CD8-positive, alpha-beta memory T cell (primary cell): ENCODE measurements at regions not wholly inside any gene's neighbourhood (a gene's known extent, or its start where the extent isn't known, plus 50 kb on each side); places are given as distances from the start of the nearest gene placed in this dataset.

ENCODE experiments used
- CTCF ChIA-PET: fragments of 350-600 bp; sonication (Branson Sonifier 250); formaldehyde crosslinking; loops from one replicate; lab custom pipeline; 2021; ENCODE audit warnings: antibody characterized with exemption; lab: Charles Lee
- POLR2A ChIA-PET: fragments of 350-600 bp; sonication (Branson Sonifier 250); formaldehyde crosslinking; loops from one replicate; lab custom pipeline; 2021; ENCODE audit warnings: antibody characterized with exemption; lab: Charles Lee
- DNase-seq, 5 donors: peaks; one replicate each; pipeline versions ENCODE4 v3.0.0 to v3.0.0-alpha.2; 2020 to 2022; ENCODE audit warnings: mixed read lengths in 1 of 5
- H3K27ac ChIP-seq: one replicate; pipeline ENCODE4 v1.7.0; 2013; ENCODE audit warnings: low read depth, mild to moderate bottlenecking, low read length, moderate library complexity
- H3K27me3 ChIP-seq: 2 replicates; pipeline ENCODE4 v1.7.0; 2013; ENCODE audit warnings: low read length, mild to moderate bottlenecking; ENCODE audit not compliant: insufficient read depth, poor library complexity, severe bottlenecking
- H3K36me3 ChIP-seq: 2 replicates; pipeline ENCODE4 v1.7.0; 2013; ENCODE audit warnings: mild to moderate bottlenecking, low read length, moderate library complexity; ENCODE audit not compliant: insufficient read depth
- H3K4me1 ChIP-seq: 2 replicates; pipeline ENCODE4 v1.7.0; 2013; ENCODE audit warnings: mild to moderate bottlenecking, low read length, moderate library complexity; ENCODE audit not compliant: insufficient read depth
- H3K4me3 ChIP-seq: 2 replicates; pipeline ENCODE4 v1.7.0; 2013; ENCODE audit warnings: mild to moderate bottlenecking, low read length
- H3K9me3 ChIP-seq: 2 replicates; pipeline ENCODE4 v1.7.0; 2013; ENCODE audit warnings: mild to moderate bottlenecking, low read length
- H3K27ac Mint-ChIP-seq, 8 donors: one replicate each; pipeline ENCODE4 v1.8.0; 2020 to 2021; ENCODE audit warnings: mixed read lengths in 8 of 8, mild to moderate bottlenecking in 6 of 8, inconsistent platforms in 3 of 8, moderate library complexity in 3 of 8
- H3K27me3 Mint-ChIP-seq, 2 donors: one replicate each; pipeline ENCODE4 v1.8.0; 2020 to 2021; ENCODE audit warnings: mixed read lengths in 2 of 2, mild to moderate bottlenecking in 1 of 2, moderate library complexity in 1 of 2
- H3K36me3 Mint-ChIP-seq, 3 donors: one replicate each; pipeline ENCODE4 v1.8.0; 2020 to 2021; ENCODE audit warnings: mixed read lengths in 3 of 3, inconsistent platforms in 1 of 3, mild to moderate bottlenecking in 1 of 3
- H3K4me1 Mint-ChIP-seq, 3 donors: one replicate each; pipeline ENCODE4 v1.8.0; 2020 to 2021; ENCODE audit warnings: mixed read lengths in 3 of 3, inconsistent platforms in 1 of 3, mild to moderate bottlenecking in 1 of 3
- H3K4me3 Mint-ChIP-seq, 7 donors: one replicate each; pipeline ENCODE4 v1.8.0; 2020 to 2021; ENCODE audit warnings: mixed read lengths in 7 of 7, mild to moderate bottlenecking in 6 of 7, moderate library complexity in 4 of 7, inconsistent platforms in 2 of 7
- H3K9me3 Mint-ChIP-seq, 5 donors: one replicate each; pipeline ENCODE4 v1.8.0; 2020 to 2022; ENCODE audit warnings: mixed read lengths in 5 of 5, mild to moderate bottlenecking in 3 of 5, moderate library complexity in 2 of 5, inconsistent platforms in 1 of 5

DNA sequence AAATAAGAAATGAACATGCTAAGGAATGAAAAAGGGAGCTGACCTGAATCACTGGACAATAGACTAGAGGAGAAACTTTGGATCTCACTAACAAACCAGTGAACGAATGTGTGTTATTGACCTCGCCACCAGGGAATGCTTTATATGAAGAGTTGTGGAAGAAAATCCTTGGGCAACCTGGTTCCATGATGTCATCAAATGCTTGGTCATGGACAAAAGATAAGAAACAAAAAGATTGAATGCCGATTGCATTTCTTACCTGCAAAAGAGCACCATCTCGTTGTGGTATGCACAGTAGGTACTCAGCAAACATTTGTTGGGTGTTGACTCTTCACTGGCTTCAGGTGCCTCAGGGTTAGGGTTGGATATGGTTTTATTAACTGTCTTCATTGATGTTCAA, 165.2 kb upstream of the TSHZ2 start:
- Mint-ChIP-seq H3K4me3 (no peak overlapping the region), H3K9me3 (peaks cover 0 to 1% (median 0%) of the 10 kb centered on the region in 5 donors), H3K4me1 (no peaks in the 10 kb centered on the region), H3K27ac (no peak overlapping the region), H3K27me3 (peaks cover 4 to 47% of the 10 kb centered on the region in 2 donors), H3K36me3 (no peaks in the 10 kb centered on the region)
- Histone ChIP-seq H3K27ac (no peak overlapping the region), H3K4me3 (no peak overlapping the region), H3K27me3 (no peaks in the 10 kb centered on the region), H3K36me3 (no peaks in the 10 kb centered on the region), H3K9me3 (no peaks in the 10 kb centered on the region), H3K4me1 (no peaks in the 10 kb centered on the region)
- no peak for DNase-seq
- ChIA-PET POLR2A (no interaction called here), CTCF (no interaction called here)

DNA sequence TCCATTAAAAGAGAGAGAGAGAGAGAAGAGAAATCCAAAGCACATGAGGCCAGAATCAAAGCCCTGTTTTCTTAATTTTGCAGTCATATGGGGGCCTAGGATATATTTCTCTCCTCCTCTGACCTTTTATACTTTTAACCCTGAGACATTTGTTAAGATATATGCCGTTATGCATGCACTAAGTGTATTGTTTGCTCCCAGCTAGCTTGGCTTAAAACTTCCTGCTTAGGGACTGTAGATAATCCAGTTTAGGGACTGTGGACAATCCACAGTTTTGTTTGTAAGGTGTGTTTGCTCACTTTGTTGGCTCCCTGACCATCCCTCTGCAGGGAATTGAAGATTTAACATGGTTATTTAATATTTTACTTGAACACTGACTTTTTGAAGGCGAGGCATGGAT, 166.3 kb upstream of the TSHZ2 start:
- peaks cover 0 to 1% (median 0%) of the 10 kb centered on the region in 5 donors for H3K9me3 Mint-ChIP-seq
- POLR2A ChIA-PET = no interaction called here
- H3K36me3 ChIP-seq = no peaks in the 10 kb centered on the region

DNA sequence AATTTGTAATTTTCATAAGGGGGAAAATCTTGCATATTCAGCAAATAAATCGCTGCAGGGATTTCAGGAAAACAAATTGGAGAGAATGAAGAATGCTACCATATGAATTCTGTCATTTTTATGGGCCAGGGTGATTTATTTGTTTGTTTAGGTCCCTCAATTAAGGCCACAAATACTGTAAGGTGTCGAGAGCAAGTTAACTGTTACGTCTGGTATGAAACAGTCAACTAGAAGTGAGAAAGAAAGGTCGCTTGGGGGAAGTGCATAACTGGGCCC, 166.9 kb upstream of the TSHZ2 start:
- H3K27me3 Mint-ChIP-seq = peaks cover 4 to 40% of the 10 kb centered on the region in 2 donors
- no peaks in the 10 kb centered on the region for H3K36me3 Mint-ChIP-seq
- no peaks in the 10 kb centered on the region for H3K36me3 ChIP-seq
- H3K4me3 ChIP-seq = no peak overlapping the region
- ChIA-PET CTCF (no interaction called here), POLR2A (no interaction called here)
- H3K4me1 Mint-ChIP-seq = no peaks in the 10 kb centered on the region
- H3K27ac Mint-ChIP-seq = no peak overlapping the region
- no peaks in the 10 kb centered on the region for H3K4me1 ChIP-seq
- no peak overlapping the region for H3K4me3 Mint-ChIP-seq
- no peak for DNase-seq
- H3K27ac ChIP-seq = no peak overlapping the region
- no peaks in the 10 kb centered on the region for H3K9me3 ChIP-seq
- H3K9me3 Mint-ChIP-seq = peaks cover 0 to 1% (median 0%) of the 10 kb centered on the region in 5 donors
- no peaks in the 10 kb centered on the region for H3K27me3 ChIP-seq

More for the DNA sequence above, 166.3 kb upstream of the TSHZ2 start:
- Mint-ChIP-seq H3K36me3 (no peaks in the 10 kb centered on the region), H3K4me3 (no peak overlapping the region), H3K4me1 (no peaks in the 10 kb centered on the region), H3K27ac (no peak overlapping the region), H3K27me3 (peaks cover 4 to 41% of the 10 kb centered on the region in 2 donors)
- DNase-seq = no peak
- H3K4me3 ChIP-seq = no peak overlapping the region
- H3K9me3 ChIP-seq = no peaks in the 10 kb centered on the region
- CTCF ChIA-PET = no interaction called here
- no peaks in the 10 kb centered on the region for H3K27me3 ChIP-seq
- no peak overlapping the region for H3K27ac ChIP-seq
- H3K4me1 ChIP-seq = no peaks in the 10 kb centered on the region

DNA sequence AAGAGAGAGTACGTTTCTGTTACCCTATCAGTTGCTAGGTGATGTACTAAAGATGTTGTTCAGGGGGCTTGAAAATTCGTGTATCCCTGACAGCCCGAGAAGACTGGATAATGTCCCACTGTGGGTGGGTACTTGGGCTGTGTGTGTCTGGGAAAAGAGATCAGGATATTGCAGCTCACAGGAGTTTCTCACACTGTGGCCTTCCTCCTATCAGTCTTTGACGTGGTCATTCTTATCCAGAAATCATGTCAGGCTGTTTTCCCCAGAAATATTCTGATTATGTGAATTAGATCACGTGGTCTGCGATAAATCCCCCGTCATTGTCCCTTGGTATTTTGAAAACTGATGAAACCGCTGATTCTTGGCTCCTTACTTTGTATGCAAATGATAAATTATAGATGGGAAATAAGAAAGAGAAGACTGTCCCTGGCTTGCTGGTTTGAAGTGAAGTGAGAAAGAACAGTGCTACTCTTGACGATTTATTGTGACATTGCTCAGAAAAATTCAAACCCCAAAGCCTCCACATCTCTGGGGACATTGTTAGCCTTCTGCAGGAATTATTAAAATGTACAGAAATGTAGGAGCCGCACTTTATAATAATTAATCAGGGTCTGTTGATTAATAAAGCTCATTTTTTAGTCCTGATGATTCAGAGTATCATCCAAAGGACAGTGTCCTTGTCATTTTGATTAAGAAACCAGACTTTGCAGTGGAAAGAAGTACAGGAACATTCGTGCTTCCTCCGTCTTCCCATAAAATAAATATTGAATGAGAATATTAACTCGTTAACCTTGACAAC, 167.5 kb upstream of the TSHZ2 start:
- Mint-ChIP-seq H3K4me3 (no peak overlapping the region), H3K36me3 (no peaks in the 10 kb centered on the region), H3K9me3 (peaks cover 0 to 1% (median 0%) of the 10 kb centered on the region in 5 donors), H3K4me1 (no peaks in the 10 kb centered on the region), H3K27me3 (peaks cover 4 to 40% of the 10 kb centered on the region in 2 donors), H3K27ac (no peak overlapping the region)
- no peaks in the 10 kb centered on the region for H3K9me3 ChIP-seq
- no peaks in the 10 kb centered on the region for H3K36me3 ChIP-seq
- H3K4me3 ChIP-seq = no peak overlapping the region
- H3K4me1 ChIP-seq = no peaks in the 10 kb centered on the region
- DNase-seq = no peak
- CTCF ChIA-PET = no interaction called here
- no peaks in the 10 kb centered on the region for H3K27me3 ChIP-seq
- POLR2A ChIA-PET = no interaction called here
- H3K27ac ChIP-seq = no peak overlapping the region

DNA sequence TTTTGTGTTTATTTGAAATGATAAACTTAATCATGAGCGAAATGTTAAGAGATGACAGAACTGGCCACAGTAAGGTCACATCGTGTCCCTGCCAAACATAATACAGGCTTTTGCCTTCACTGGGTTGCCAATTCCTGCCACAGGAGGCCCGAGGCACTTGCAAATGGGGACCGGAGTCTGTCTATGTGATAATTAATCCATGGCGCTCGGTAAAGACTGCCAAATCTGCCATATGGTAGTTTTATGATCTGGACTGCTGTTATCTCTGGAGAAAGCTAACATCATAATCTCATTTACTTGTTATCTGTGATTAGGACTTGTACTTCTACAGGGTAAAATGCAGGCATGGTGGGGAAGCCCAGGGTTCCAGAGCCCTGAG, 170.5 kb upstream of the TSHZ2 start:
- H3K36me3 ChIP-seq = no peaks in the 10 kb centered on the region

DNA sequence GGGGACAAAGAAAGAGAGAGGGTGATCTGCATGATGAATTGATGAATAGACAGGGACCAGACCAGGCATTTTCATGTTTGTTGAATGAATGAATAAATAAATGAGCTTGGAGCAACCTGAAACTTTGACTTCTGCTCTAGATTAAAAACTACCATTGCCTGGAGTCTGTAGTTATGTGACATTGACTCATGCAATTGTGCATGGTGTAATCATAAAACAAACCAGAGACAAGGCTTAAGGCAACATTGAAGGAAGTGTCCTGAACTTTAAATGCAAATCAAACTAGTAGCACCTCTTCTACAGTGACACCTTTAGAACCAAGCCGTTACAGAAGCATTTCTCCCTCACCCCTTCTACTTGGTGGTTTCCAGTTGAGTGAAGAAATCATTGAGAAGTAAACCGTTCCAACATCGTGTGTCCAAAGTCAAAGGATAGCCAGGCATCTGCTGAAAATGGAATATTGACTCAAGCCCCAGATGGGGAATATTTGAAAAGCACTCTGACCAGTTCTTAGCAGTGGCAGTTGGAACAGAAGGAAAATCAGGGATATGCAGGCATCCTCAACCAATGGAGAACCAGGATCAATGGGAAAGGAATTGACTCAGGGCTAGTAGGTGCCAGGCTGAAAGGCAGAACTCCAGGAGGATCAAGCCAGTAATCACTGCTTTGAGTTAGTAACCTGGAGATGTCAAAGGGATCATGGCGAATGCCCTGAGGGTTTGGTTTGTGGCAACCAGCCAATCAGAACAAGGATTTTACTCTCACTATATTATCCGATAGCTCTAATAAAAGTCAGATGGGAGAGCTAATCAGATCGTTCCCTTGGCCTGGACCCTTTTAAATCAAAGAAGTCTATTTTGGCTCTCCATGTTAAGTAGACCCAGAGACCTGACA, 171.2 kb upstream of the TSHZ2 start:
- H3K4me1 ChIP-seq = no peaks in the 10 kb centered on the region
- H3K27ac Mint-ChIP-seq = no peak overlapping the region
- ChIA-PET POLR2A (no interaction called here), CTCF (no interaction called here)
- peaks cover 3 to 17% of the 10 kb centered on the region in 2 donors for H3K27me3 Mint-ChIP-seq
- no peaks in the 10 kb centered on the region for H3K36me3 ChIP-seq
- no peak for DNase-seq
- no peak overlapping the region for H3K4me3 Mint-ChIP-seq
- H3K27ac ChIP-seq = no peak overlapping the region
- no peaks in the 10 kb centered on the region for H3K27me3 ChIP-seq
- no peaks in the 10 kb centered on the region for H3K9me3 Mint-ChIP-seq
- H3K4me3 ChIP-seq = no peak overlapping the region
- no peaks in the 10 kb centered on the region for H3K9me3 ChIP-seq
- H3K36me3 Mint-ChIP-seq = no peaks in the 10 kb centered on the region
- no peaks in the 10 kb centered on the region for H3K4me1 Mint-ChIP-seq

More for the DNA sequence above, 170.5 kb upstream of the TSHZ2 start:
- no peaks in the 10 kb centered on the region for H3K9me3 ChIP-seq
- H3K4me1 Mint-ChIP-seq = no peaks in the 10 kb centered on the region
- ChIA-PET CTCF (no interaction called here), POLR2A (no interaction called here)
- H3K27ac ChIP-seq = no peak overlapping the region
- peaks cover 4 to 21% of the 10 kb centered on the region in 2 donors for H3K27me3 Mint-ChIP-seq
- no peak overlapping the region for H3K4me3 Mint-ChIP-seq
- no peak for DNase-seq
- no peaks in the 10 kb centered on the region for H3K4me1 ChIP-seq
- no peak overlapping the region for H3K27ac Mint-ChIP-seq
- H3K27me3 ChIP-seq = no peaks in the 10 kb centered on the region
- H3K4me3 ChIP-seq = no peak overlapping the region
- peaks cover 0 to 1% (median 0%) of the 10 kb centered on the region in 5 donors for H3K9me3 Mint-ChIP-seq
- no peaks in the 10 kb centered on the region for H3K36me3 Mint-ChIP-seq

DNA sequence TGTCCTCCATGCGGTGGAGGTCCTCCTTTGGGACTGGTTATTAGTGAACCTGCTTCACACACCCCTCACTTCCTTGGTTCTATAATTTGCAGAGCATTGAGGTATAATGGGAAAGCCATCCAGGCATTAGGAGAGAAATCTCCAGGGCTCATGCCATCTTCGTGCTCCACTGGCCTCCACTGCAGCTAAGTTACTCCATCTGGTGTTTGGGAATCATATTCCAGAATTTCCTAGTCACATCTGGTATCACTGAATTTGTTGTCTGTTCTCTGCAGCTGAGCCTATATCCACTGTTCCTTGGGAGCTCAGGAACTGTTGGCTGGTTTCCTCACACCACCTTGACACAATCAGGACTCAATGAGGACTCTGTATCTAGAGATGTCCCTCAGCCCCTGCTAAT, 173.0 kb upstream of the TSHZ2 start:
- no peaks in the 10 kb centered on the region for H3K36me3 ChIP-seq
- ChIA-PET CTCF (no interaction called here), POLR2A (no interaction called here)
- no peak overlapping the region for H3K27ac Mint-ChIP-seq
- H3K4me3 ChIP-seq = no peak overlapping the region
- H3K4me1 ChIP-seq = no peaks in the 10 kb centered on the region
- H3K9me3 ChIP-seq = no peaks in the 10 kb centered on the region
- DNase-seq = no peak
- H3K4me3 Mint-ChIP-seq = no peak overlapping the region
- H3K36me3 Mint-ChIP-seq = no peaks in the 10 kb centered on the region
- no peaks in the 10 kb centered on the region for H3K9me3 Mint-ChIP-seq
- H3K27me3 ChIP-seq = no peaks in the 10 kb centered on the region
- H3K4me1 Mint-ChIP-seq = no peaks in the 10 kb centered on the region
- H3K27ac ChIP-seq = no peak overlapping the region
- peaks cover 2 to 19% of the 10 kb centered on the region in 2 donors for H3K27me3 Mint-ChIP-seq

DNA sequence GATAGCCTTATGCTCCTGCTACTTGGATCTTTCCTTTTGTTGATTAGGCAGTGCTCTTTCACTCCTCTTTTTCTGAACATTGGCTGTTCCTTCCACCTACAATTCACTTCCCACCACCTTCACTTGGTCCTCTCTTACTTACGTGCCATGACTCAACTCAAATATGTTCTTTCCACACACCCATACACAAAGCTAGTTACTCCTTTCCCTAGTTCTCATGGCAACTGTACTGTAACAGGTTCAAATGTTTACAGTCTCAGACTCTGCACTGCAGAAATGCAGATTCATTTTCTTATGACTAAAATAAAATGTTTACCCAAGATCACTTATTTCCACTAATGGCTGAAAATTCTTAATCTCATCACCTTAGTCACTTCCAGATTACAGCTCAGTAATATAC, 174.0 kb upstream of the TSHZ2 start:
- ChIA-PET POLR2A (no interaction called here), CTCF (no interaction called here)

More for the DNA sequence above, 174.0 kb upstream of the TSHZ2 start:
- no peaks in the 10 kb centered on the region for H3K4me1 Mint-ChIP-seq
- peaks cover 2 to 26% of the 10 kb centered on the region in 2 donors for H3K27me3 Mint-ChIP-seq
- H3K9me3 ChIP-seq = no peaks in the 10 kb centered on the region
- H3K9me3 Mint-ChIP-seq = no peaks in the 10 kb centered on the region
- H3K36me3 Mint-ChIP-seq = no peaks in the 10 kb centered on the region
- H3K27ac Mint-ChIP-seq = no peak overlapping the region
- no peaks in the 10 kb centered on the region for H3K4me1 ChIP-seq
- DNase-seq = no peak
- no peak overlapping the region for H3K27ac ChIP-seq
- no peaks in the 10 kb centered on the region for H3K27me3 ChIP-seq
- no peak overlapping the region for H3K4me3 Mint-ChIP-seq
- H3K36me3 ChIP-seq = no peaks in the 10 kb centered on the region
- H3K4me3 ChIP-seq = no peak overlapping the region
